ENCODE measurements at regions not wholly inside any gene's neighbourhood (a gene's known extent, or its start where the extent isn't known, plus 50 kb on each side); places are given as distances from the start of the nearest gene placed in this dataset.
"Not testable (repeated sequence)": the region's sequence is repeated elsewhere in the genome, so short reads cannot be mapped to it uniquely, and the experiment has no call there.

DNA sequence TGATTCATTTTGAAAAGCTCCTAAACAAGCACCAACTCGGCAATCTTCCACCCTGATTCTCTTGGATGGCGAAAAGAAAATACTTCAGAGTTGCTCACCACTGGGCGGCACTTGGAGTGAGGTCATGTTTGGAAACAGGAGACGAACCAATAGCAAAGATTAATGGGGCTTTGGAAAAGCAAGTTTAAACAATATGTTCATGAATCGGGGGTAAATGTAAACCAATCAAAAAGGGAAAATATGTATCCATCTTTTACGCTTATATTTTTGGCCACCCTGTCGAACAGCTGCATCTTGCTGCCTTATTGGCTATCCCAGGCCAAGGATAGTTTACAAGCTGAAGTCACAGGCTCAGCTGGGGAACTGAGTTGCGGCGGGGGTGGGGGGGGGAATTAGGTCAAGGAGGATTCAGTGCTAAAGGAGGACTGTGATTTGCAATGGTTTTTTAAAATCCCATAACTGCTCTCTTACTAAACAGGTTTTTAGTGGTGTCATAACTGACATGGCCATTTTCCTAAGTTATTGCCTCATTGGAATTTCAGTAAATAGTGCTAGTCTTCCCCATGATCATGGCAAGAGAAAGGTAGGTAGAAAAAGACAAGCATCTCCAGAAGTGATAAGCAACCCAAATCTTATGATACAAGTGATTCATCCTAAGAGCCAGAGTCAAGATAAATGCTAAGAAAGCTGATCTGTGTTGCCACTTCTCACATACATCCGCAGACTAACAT lies 210.6 kb downstream of the PHLDA1 start:
- in situ Hi-C loops (cut with HindIII; ENCODE audit: low pct_unique_long_range_greater_than_20kb, low sequenced_read_pairs), result no loop called here

DNA sequence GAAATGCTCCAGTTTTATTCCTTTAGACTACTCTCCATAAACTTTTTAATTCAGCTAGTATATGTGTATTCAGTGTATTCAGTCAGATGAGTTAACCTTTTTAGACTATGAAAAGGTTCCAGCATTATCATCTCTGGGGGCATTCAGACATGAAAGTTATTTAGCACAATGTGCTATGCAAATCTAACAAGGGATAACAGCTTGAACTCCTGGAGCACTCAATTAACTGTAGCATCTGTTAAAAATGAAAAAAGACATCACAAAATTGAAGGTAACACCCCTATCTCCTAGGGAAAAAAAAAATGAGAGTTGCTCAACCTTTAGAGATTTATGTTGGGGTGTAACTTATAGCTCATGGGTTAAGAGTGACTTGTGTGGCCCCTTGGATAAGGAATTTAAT lies 211.5 kb downstream of the PHLDA1 start:
- in situ Hi-C loops (cut with HindIII; ENCODE audit: low pct_unique_long_range_greater_than_20kb, low sequenced_read_pairs), result no loop called here
- no peak for DNase-seq (ENCODE audit: low read depth)

More for the DNA sequence above, 210.6 kb downstream of the PHLDA1 start:
- DNase-seq (ENCODE audit: low read depth), result peak; percentile 77

DNA sequence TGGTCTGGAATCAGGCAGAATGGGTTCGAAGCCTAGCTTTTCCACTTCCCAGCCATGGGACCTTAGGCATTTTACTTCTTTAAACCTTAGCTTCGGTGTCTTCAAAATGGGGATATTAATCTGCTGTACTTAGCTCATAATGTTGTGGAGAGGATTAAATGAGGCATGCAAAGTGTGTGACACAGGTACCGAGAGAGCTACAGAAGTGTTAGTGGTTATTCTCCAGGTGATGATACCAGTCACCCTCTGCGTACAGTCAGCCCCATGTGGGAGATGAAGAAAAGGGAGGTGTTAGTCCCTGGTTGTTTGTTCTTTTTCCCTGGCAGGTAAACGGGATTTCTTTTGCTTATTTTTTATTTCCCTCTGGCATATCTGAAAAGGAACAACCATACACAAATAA lies 212.1 kb downstream of the PHLDA1 start:
- in situ Hi-C loops (cut with HindIII; ENCODE audit: low pct_unique_long_range_greater_than_20kb, low sequenced_read_pairs), result no loop called here
- DNase-seq (ENCODE audit: low read depth), result no peak

DNA sequence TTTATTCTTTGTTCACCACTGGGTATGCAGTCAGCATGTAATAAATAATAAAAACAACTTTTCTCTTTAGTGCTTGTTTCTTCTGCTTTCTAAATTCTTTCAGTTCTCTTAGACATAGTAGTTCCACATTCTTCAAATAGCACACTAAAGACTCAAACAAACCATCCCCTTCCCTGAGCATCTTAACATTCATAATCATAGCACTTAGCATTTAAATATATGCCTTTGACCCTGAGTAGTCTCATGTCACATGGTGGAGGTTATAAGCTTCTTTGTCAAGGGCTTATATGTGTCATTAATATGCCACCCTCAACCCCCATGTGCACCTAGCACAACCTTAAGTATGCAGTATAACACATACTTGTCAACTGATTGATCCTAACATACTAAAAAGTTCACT lies 212.7 kb downstream of the PHLDA1 start:
- peak; percentile 29 for DNase-seq (ENCODE audit: low read depth)
- in situ Hi-C loops (cut with HindIII; ENCODE audit: low pct_unique_long_range_greater_than_20kb, low sequenced_read_pairs), result no loop called here

DNA sequence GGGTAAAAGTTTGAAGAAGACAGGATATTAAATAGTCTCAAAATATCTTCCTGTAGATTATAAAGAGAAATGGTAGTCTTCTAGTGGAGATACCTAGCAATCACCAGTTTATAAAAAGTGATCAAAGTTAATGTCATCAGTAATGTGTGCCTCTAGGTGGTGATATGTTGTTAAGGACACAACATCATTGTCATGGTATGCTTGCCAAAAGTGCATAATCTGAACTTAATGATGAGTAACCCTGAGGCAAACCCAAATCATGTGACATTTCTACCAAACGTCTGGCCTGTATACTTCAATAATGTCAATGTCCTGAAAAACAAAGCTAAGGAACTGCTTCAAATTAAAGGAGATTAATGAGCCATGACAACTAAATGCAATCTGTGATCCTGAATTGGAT lies 214.7 kb downstream of the PHLDA1 start:
- in situ Hi-C loops (cut with HindIII; ENCODE audit: low pct_unique_long_range_greater_than_20kb, low sequenced_read_pairs), result no loop called here
- DNase-seq (ENCODE audit: low read depth), result peak; percentile 82

DNA sequence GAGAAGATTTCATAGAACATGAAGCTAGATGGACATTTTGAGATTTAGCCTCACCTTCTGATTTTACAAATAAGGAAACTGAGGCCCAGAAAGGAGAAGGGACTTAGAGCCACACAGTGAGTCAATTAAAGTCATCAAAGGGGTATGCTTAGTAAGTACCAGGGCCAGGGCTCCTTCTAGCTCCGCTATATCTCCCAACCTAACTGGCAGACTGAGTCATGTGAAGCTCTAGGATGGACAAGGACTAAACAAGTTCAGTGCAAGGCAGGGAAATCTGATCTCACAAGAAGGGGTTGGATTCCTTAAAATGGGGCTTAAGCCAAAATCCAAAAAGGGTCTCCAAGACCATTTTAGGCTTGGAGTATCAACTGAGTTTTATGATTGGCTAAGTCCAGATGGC lies 215.8 kb downstream of the PHLDA1 start:
- in situ Hi-C loops (cut with HindIII; ENCODE audit: low pct_unique_long_range_greater_than_20kb, low sequenced_read_pairs), result no loop called here
- DNase-seq (ENCODE audit: low read depth), result no peak

DNA sequence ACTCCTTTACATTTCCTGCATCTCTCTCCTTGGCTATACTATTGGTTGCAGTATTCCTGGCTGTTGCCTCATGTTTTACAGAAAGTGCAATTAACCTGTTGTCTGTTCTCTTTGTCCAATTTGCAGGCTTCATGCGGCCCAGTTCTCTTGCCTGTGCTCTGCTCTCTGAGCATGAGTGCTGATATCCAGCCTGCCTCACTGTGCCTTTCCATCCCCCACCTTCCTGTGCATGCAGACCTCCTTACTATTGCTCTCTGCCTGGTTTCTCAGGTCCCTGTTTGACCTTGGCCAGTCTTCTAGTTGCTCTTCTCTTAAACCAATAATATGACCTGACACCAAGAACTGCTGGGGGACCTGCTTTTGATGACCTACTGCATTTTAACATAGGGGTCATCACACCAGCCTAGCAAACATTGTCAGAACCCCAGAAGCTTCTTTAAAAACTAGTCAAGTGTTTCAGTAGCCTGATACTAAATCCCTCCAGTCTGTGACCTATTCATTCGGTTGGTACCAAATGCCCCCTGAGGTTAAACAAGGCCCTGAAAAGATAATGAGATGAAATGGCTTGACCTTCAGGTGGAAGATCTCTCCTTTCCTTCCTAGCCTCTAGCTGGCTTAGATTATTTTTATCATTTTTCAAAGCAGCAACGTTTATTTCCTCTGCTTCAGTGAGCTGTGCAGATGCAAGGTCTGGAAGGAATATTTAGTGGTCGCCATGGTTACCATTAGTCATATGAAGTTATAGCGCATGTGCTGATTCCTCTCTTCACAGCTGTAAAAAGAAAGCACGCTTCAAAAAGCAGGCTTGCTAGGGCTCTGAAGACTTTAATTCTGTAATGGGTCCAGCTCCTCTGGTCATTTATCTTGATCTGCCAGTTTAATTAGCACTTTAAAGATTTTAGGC lies 216.5 kb downstream of the PHLDA1 start:
- in situ Hi-C loops (cut with HindIII; ENCODE audit: low pct_unique_long_range_greater_than_20kb, low sequenced_read_pairs), result no loop called here

DNA sequence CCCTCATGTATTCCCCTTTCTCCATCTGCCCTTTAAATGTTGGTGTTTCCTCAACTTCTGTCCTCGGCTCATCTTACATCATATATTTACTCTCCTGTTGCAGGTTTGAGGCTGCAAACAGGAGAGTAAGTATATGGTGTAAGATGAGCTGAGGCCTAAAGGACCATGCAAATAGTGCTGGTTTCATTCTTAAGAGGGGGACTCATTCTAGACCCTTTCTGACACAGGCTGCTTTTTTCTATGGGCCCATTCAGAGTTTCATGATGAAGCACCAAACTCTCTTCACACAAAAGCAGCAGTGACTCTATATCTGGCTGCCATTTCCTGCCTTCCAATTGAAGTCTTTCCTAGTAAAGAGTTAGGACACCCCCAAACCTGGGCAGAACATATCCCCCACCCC lies 218.5 kb downstream of the PHLDA1 start:
- in situ Hi-C loops (cut with HindIII; ENCODE audit: low pct_unique_long_range_greater_than_20kb, low sequenced_read_pairs), result no loop called here
- no peak for DNase-seq (ENCODE audit: low read depth)

More for the DNA sequence above, 216.5 kb downstream of the PHLDA1 start:
- DNase-seq (ENCODE audit: low read depth), result peak; percentile 94

DNA sequence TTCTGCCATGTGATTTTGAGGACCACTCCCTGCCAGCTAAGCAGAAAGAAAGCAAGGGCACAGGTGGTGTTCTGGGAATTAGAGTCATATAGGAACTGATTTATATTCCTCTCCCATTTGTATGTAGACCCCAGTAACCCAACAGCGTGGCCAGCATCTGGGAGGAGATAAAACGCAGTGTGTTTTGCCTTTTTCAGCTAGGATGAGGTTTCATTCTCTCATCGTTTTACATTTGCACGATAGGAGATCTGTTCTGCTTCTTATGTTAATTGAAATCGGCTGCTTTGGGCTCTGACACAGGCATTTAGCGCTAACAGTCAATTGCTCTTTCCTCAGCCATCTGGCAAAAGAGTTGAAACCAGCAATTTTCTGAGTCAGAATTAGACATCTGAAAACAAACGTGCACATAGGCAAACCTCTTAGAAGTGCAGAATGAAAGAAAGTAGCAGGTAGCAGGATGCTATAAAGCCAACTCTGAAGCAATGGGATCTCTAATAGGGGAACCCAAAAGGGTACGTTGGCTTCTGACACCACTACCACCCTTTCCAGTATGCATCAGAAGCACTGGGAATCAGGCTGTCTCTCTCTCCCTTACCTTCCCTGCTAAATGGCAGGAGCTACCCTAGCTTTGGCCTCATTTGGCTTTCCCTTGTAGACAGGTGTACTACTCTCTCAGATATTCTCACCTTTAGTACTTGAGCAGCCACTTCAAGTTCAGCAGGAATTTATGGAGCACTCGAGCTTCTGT lies 219.1 kb downstream of the PHLDA1 start:
- in situ Hi-C loops (cut with HindIII; ENCODE audit: low pct_unique_long_range_greater_than_20kb, low sequenced_read_pairs), result no loop called here
- no peak for DNase-seq (ENCODE audit: low read depth)

DNA sequence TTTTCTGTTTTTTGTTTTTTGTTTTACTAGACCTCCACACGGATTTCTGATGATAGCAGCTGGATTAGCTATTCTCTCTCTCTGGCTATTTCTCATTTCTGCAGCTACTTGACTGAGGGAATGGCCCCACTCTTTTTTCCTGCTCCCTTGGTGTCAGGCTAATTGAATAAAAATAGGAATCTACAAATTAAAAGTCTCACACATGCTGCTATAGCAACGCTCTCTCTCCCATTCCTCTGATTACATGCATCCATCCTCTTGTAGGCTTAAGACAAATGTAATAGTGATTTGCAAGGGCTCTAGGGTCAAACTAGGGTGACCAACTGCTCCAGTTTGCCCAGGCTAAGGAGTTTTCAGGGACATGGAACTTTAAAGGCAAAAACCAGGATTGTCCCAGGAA lies 221.8 kb downstream of the PHLDA1 start:
- in situ Hi-C loops (cut with HindIII; ENCODE audit: low pct_unique_long_range_greater_than_20kb, low sequenced_read_pairs), result no loop called here
- no peak for DNase-seq (ENCODE audit: low read depth)

DNA sequence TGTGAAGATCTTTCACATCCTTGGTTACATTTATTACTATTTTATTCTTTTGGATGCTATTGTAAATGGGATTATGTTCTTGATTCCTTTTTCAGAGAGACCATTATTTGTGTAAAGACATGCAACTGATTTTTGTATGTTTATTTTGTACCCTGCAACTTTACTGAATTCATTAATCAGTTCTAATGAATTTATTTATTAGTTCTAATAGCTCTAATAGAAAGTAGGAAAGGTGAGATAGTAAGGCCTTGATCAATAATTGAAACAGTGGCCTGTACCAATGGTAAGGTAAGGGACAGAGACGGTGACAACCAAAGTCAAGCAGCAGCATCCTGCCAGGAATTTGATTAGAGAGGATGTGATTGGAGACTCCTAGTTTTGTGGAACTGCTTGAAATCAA lies 224.1 kb downstream of the PHLDA1 start:
- DNase-seq (ENCODE audit: low read depth), result no peak
- in situ Hi-C loops (cut with HindIII; ENCODE audit: low pct_unique_long_range_greater_than_20kb, low sequenced_read_pairs), result no loop called here

DNA sequence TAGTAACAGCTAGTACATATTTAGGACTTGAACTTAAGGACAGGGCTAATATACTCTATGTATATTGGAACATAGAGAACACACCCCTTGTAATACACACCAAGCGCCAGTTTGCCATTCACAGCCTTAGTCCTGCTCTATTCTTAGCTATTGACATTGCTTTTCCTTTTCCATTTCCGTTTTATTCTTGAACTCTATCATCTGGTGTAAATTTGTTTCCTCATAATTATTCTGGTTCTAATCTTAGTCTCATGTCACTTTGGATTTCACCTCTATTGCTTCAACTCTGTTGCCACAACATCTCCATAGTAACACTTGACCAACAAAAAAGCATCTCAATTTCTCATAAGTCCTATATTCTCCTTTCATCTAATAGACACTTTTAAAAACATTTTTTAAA lies 225.7 kb downstream of the PHLDA1 start:
- in situ Hi-C loops (cut with HindIII; ENCODE audit: low pct_unique_long_range_greater_than_20kb, low sequenced_read_pairs), result no loop called here

DNA sequence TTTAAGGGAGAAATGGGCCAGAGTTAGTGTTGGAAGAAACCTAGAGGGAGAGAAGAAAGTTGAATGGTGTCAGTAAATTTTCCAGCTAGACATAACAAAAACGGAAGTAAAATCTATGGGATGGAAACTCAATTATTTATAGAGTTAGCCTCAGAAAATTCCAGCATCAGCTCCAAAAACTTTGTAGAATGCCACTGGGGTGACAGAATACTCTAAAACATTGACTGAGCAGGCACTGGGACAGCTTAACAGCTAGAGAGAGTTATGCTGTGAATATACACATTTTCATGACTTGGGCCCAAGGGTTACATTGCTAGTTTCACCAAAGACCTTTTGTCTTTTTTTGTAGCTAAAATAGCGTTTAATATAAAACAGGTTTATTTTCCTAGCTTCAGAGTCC lies 226.3 kb downstream of the PHLDA1 start:
- in situ Hi-C loops (cut with HindIII; ENCODE audit: low pct_unique_long_range_greater_than_20kb, low sequenced_read_pairs), result no loop called here
- no peak for DNase-seq (ENCODE audit: low read depth)

More for the DNA sequence above, 225.7 kb downstream of the PHLDA1 start:
- DNase-seq (ENCODE audit: low read depth), result no peak

DNA sequence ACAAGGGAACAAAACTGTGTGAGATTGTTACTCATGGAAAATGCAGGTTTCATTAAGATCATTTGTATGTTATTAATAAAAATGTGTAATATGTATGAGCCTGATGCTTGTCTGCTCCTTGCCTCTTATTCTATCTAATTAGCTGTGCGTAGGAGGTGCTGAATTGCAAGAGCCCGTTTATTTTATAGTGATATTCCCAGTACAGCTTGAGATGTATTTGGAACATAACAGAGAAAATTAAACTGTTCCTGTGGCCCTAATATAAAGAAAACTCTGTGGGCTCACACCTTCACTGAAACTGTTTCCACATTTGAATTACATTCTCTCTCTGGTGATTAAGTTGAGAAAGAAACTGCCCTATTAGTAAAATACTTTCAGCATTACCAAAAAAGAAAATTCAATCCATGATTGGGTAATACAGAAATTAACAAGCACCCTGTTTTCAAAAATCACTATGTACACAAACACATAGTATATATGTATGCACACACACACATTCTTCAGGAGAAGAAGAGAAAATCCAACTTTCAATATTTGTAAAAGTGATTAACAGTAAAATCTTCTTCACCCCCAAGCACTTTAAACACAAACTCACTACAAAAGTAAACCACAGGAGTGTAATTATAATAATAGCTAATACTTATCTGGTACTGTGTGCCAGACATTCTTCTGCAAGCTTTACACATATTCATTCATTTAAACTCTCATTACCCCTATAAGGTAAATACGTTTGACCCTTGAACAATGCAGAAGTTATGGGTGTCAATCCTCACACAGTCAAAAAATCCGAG lies 233.2 kb downstream of the PHLDA1 start:
- no peak for DNase-seq (ENCODE audit: low read depth)

DNA sequence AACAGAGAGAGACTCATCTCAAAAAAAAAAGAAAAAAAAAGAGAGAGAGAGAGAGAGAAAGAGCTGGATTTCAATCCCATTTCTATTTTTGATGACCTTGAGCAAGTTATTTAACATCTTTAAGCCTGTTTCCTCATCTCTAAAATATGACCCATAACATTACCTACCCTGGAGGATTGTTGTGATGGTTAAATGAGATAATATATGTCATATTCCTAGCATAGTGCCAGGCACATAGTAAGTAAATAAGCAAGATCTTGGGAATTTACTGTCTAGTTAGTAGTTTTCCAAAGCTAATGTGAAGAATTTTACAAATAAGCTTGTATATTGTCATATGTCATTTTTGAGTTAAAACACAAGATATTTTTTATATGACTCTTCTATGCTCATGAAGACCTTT lies 236.5 kb downstream of the PHLDA1 start:
- no peak for DNase-seq (ENCODE audit: low read depth)
- in situ Hi-C loops (cut with HindIII; ENCODE audit: low pct_unique_long_range_greater_than_20kb, low sequenced_read_pairs), result no loop called here

More for the DNA sequence above, 233.2 kb downstream of the PHLDA1 start:
- in situ Hi-C loops (cut with HindIII; ENCODE audit: low pct_unique_long_range_greater_than_20kb, low sequenced_read_pairs), result no loop called here

DNA sequence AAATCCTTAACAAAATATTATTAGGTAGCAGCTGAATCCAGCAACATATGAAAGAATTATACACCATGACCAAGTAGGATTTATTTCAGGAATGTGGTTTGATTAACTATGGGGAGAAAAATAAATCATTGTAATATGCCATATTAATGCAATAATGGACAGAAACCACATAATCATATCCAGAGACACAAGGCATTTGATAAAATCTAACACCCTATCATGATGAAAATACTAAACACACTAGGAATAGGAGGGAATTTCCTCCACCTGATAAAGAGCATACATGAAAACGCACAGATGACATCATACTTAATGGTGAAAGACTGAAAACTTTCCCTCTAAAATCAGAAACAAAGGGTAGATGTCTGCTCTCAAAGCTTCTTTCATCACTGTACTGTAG lies 238.9 kb downstream of the PHLDA1 start:
- in situ Hi-C loops (cut with HindIII; ENCODE audit: low pct_unique_long_range_greater_than_20kb, low sequenced_read_pairs), result no loop called here
- no peak for DNase-seq (ENCODE audit: low read depth)

DNA sequence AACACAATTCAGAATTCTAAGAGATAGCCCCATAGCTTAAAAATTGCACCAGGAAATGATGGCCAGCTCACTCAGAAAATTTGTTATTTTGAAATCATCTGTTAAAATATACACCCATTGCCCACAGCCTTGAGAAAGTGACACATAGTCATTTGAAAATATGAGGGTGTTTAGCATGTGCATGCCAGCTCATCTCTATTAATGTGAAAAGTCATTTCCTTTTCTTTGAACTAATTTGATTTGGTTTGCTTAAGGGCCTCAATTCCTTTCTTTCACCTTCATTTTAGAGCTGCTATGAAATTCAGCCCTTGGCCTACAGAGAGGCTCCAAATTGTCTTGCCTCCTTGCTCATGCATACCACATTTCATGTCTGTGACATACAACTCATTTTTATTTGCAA lies 241.4 kb downstream of the PHLDA1 start:
- in situ Hi-C loops (cut with HindIII; ENCODE audit: low pct_unique_long_range_greater_than_20kb, low sequenced_read_pairs), result no loop called here
- DNase-seq (ENCODE audit: low read depth), result no peak

DNA sequence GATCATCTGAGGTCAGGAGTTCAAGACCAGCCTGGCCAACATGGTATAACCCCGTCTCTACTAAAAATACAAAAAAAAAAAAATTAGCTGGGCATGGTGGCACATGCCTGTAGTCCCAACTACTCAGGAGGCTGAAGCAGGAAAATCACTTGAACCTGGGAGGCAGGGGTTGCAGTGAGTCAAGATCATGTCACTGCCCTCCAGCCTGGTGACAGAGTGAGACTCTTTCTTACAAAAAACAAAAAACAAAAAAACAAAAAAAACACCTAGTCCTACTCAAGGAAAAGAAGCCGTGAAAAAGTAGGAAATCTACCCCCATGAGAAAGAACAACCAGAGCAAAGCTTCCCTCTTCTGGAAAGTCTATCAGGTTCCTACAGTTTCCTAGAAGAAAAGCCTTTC lies 244.4 kb downstream of the PHLDA1 start:
- in situ Hi-C loops (cut with HindIII; ENCODE audit: low pct_unique_long_range_greater_than_20kb, low sequenced_read_pairs); DNase-seq (ENCODE audit: low read depth): not testable (repeated sequence)
